H1 (cell line): ENCODE measurements at regions not wholly inside any gene's neighbourhood (a gene's known extent, or its start where the extent isn't known, plus 50 kb on each side); places are given as distances from the start of the nearest gene placed in this dataset.

Source experiments
- CTCF ChIA-PET: fragments of 300-600 bp; sonication (Branson Sonifier 250); formaldehyde crosslinking; loops from one replicate; lab custom pipeline; 2021; ENCODE audit not compliant: partially characterized antibody; lab: Charles Lee
- POLR2A ChIA-PET: fragments of 300-600 bp; sonication (Branson Sonifier 250); formaldehyde crosslinking; loops from one replicate; lab custom pipeline; 2021; ENCODE audit warnings: inconsistent platforms; ENCODE audit not compliant: partially characterized antibody; lab: Charles Lee
- DNase-seq, 2 experiments: peaks; one replicate each; pipeline versions ENCODE4 v3.0.0 to v3.0.0-alpha.2; 2010 to 2022; ENCODE audit warnings: low spot score in 2 of 2, low read depth in 1 of 2, mixed read lengths in 1 of 2
- FAIRE-seq: peaks from 2 replicates; lab custom pipeline; 2011; peaks lifted over from hg19 to GRCh38; lab: Jason Lieb, UNC
- H2AFZ ChIP-seq: 2 replicates; pipeline ENCODE4 v1.8.1; 2012; ENCODE audit warnings: low read length, inconsistent platforms
- H2AK5ac ChIP-seq: 2 replicates; pipeline ENCODE4 v1.6.1; 2013; ENCODE audit warnings: low read depth, low read length
- H2BK120ac ChIP-seq: replicated peaks from 2 replicates; pipeline ENCODE3; 2013; ENCODE audit warnings: low read depth, low read length, inconsistent platforms
- H2BK12ac ChIP-seq: 2 replicates; pipeline ENCODE4 v1.6.1; 2013; ENCODE audit warnings: low read depth, low read length
- H2BK15ac ChIP-seq: 2 replicates; pipeline ENCODE4 v1.6.1; 2013; ENCODE audit warnings: low read length
- H2BK20ac ChIP-seq: 2 replicates; pipeline ENCODE4 v1.6.1; 2013; ENCODE audit warnings: low read length
- H2BK5ac ChIP-seq: 2 replicates; pipeline ENCODE4 v1.6.1; 2013; ENCODE audit warnings: low read depth, low read length
- H3K14ac ChIP-seq: 2 replicates; pipeline ENCODE4 v1.6.1; 2013; ENCODE audit warnings: inconsistent platforms; ENCODE audit not compliant: insufficient read length
- H3K18ac ChIP-seq: 2 replicates; pipeline ENCODE4 v1.6.1; 2013; ENCODE audit warnings: low read length; ENCODE audit errors: extremely low read depth
- H3K23ac ChIP-seq: 2 replicates; pipeline ENCODE4 v1.6.1; 2013; ENCODE audit warnings: inconsistent platforms; ENCODE audit not compliant: insufficient read length
- H3K23me2 ChIP-seq: 2 replicates; pipeline ENCODE4 v1.6.1; 2013; ENCODE audit warnings: low read depth, low read length
- H3K27ac ChIP-seq: 2 replicates; pipeline ENCODE4 v1.6.1; 2011; ENCODE audit warnings: low read depth, low read length, inconsistent platforms
- H3K27me3 ChIP-seq, 4 experiments: replicated peaks in 1 of 4; 1 replicate in 1 of 4; 2 replicates in 3 of 4; pipeline versions ENCODE4 v1.6.1 to v1.8.1; 2011 to 2013; ENCODE audit warnings: low read length in 3 of 4, mild to moderate bottlenecking in 3 of 4, inconsistent platforms in 2 of 4, mixed read lengths in 2 of 4, moderate library complexity in 1 of 4; ENCODE audit not compliant: control insufficient read depth in 3 of 4, insufficient read depth in 3 of 4; ENCODE audit errors: extremely low read depth in 1 of 4
- H3K36me3 ChIP-seq, 4 experiments: 2 replicates each; pipeline versions ENCODE4 v1.6.1 to v1.8.1; 2011 to 2013; ENCODE audit warnings: mild to moderate bottlenecking in 4 of 4, low read length in 3 of 4, moderate library complexity in 2 of 4, control low read depth in 1 of 4, inconsistent platforms in 1 of 4; ENCODE audit not compliant: insufficient read depth in 4 of 4, control insufficient read depth in 2 of 4
- H3K4ac ChIP-seq: replicated peaks from 2 replicates; pipeline ENCODE3; 2013; ENCODE audit warnings: low read length, low read depth, mixed read lengths, inconsistent platforms; ENCODE audit not compliant: insufficient read length
- H3K4me1 ChIP-seq, 4 experiments: replicated peaks in 1 of 4; 1 replicate in 1 of 4; 2 replicates in 3 of 4; pipeline versions ENCODE4 v1.6.1 to v1.8.1; 2011 to 2013; ENCODE audit warnings: low read length in 3 of 4, inconsistent platforms in 2 of 4, mixed read lengths in 1 of 4; ENCODE audit not compliant: insufficient read depth in 4 of 4, control insufficient read depth in 3 of 4
- H3K4me2 ChIP-seq, 2 experiments: 2 replicates each; pipeline versions ENCODE4 v1.6.1 to v1.8.1; 2011 to 2013; ENCODE audit warnings: low read depth in 2 of 2, low read length in 2 of 2, control low read depth in 1 of 2, inconsistent platforms in 1 of 2, mild to moderate bottlenecking in 1 of 2; ENCODE audit not compliant: insufficient read depth in 1 of 2
- H3K4me3 ChIP-seq, 4 experiments: fragments of 200-600, 300-600 bp in 1 of 4; sonication (generic), shearing (Covaris generic), sonication (Bioruptor Twin) in 1 of 4; 2 replicates each; pipeline versions ENCODE4 v1.5.1 to v1.8.1; 2011 to 2016; ENCODE audit warnings: low read length in 4 of 4, low read depth in 3 of 4, control low read depth in 2 of 4, inconsistent platforms in 2 of 4, mild to moderate bottlenecking in 2 of 4, mixed read lengths in 1 of 4, moderate library complexity in 1 of 4; ENCODE audit not compliant: insufficient read depth in 2 of 4; ENCODE audit errors: extremely low read depth in 1 of 4
- H3K56ac ChIP-seq: replicated peaks from 2 replicates; pipeline ENCODE3; 2013; ENCODE audit warnings: low read depth, mild to moderate bottlenecking, mixed read lengths, low read length, inconsistent platforms; ENCODE audit not compliant: insufficient read length
- H3K79me1 ChIP-seq: 2 replicates; pipeline ENCODE4 v1.6.1; 2013; ENCODE audit warnings: low read depth, low read length, control low read depth
- H3K79me2 ChIP-seq, 2 experiments: 2 replicates each; pipeline versions ENCODE4 v1.6.1 to v1.8.1; 2012 to 2013; ENCODE audit warnings: low read length in 2 of 2, mild to moderate bottlenecking in 2 of 2, inconsistent platforms in 1 of 2; ENCODE audit not compliant: insufficient read depth in 2 of 2, control insufficient read depth in 1 of 2
- H3K9ac ChIP-seq, 4 experiments: replicated peaks in 1 of 4; 1 replicate in 1 of 4; 2 replicates in 3 of 4; pipeline versions ENCODE4 v1.6.1 to v1.8.1; 2011 to 2013; ENCODE audit warnings: low read depth in 3 of 4, low read length in 3 of 4, control low read depth in 2 of 4, mild to moderate bottlenecking in 2 of 4, moderate library complexity in 2 of 4, inconsistent platforms in 1 of 4; ENCODE audit errors: extremely low read depth in 1 of 4
- H3K9me3 ChIP-seq, 2 experiments: 2 replicates each; pipeline versions ENCODE4 v1.6.1 to v1.8.1; 2012 to 2013; ENCODE audit warnings: mild to moderate bottlenecking in 2 of 2, moderate library complexity in 2 of 2, control low read depth in 1 of 2, inconsistent platforms in 1 of 2, low read depth in 1 of 2, low read length in 1 of 2, mixed read lengths in 1 of 2; ENCODE audit not compliant: insufficient read depth in 2 of 2
- H4K20me1 ChIP-seq, 2 experiments: replicated peaks in 1 of 2; 2 replicates each; pipeline versions ENCODE3 to v1.8.1; 2011 to 2013; ENCODE audit warnings: inconsistent platforms in 2 of 2, low read length in 2 of 2, mild to moderate bottlenecking in 1 of 2; ENCODE audit not compliant: insufficient read depth in 2 of 2, control insufficient read depth in 1 of 2
- H4K5ac ChIP-seq: 2 replicates; pipeline ENCODE4 v1.6.1; 2013; ENCODE audit warnings: low read length, low read depth, mixed read lengths, inconsistent platforms; ENCODE audit not compliant: insufficient read length
- H4K8ac ChIP-seq: 2 replicates; pipeline ENCODE4 v1.8.0; 2013; ENCODE audit warnings: mild to moderate bottlenecking, moderate library complexity, low read length, inconsistent platforms; ENCODE audit not compliant: insufficient read depth; ENCODE audit errors: extremely low read depth
- H4K91ac ChIP-seq: replicated peaks from 2 replicates; pipeline ENCODE3; 2013; ENCODE audit warnings: low read length, mixed read lengths, inconsistent platforms; ENCODE audit not compliant: insufficient read length
- ASH2L ChIP-seq: fragments of 200-600, 300-600 bp; sonication (generic); IDR thresholded peaks from one replicate; pipeline ENCODE4 v1.7.1; 2017; ENCODE audit warnings: low read length
- KDM5A ChIP-seq: fragments of 200-600 bp; IDR thresholded peaks from 2 replicates; pipeline ENCODE4 v1.7.1; 2012; ENCODE audit warnings: mild to moderate bottlenecking, low read length, inconsistent platforms, mixed read lengths
- NANOG ChIP-seq: IDR thresholded peaks from 2 replicates; pipeline ENCODE4 v1.6.1; 2011; ENCODE audit warnings: low read length, low read depth, mild to moderate bottlenecking, inconsistent platforms; ENCODE audit not compliant: insufficient read depth, poor library complexity, severe bottlenecking
- RNF2 ChIP-seq: fragments of 200-900, 300-1000 bp; sonication (generic); IDR thresholded peaks from 2 replicates; pipeline ENCODE4 v1.7.1; 2016; ENCODE audit warnings: borderline replicate concordance, low read depth, mild to moderate bottlenecking, antibody characterized with exemption, low read length; ENCODE audit not compliant: poor library complexity, severe bottlenecking; ENCODE audit errors: missing control alignments
- WGBS, 2 experiments: shearing (Covaris generic) in 1 of 2; methylation state at CpG; one replicate each; pipeline versions ENCODE4 v1.1.6 to v1.1.7; 2013 to 2015; ENCODE audit warnings: low lambda C conversion rate in 2 of 2, mixed read lengths in 2 of 2, inconsistent platforms in 1 of 2, low coverage in 1 of 2, missing lambda C conversion rate in 1 of 2; ENCODE audit not compliant: insufficient replicate concordance in 2 of 2, insufficient coverage in 1 of 2, insufficient read length in 1 of 2; ENCODE audit errors: extremely low coverage in 1 of 2, missing lambda C conversion rate in 1 of 2; 5-methylcytosine and 5-hydroxymethylcytosine counted together
- TF ChIP-seq, protein P1 (sequence below): IDR thresholded peaks from 2 replicates; pipeline ENCODE4 v1.6.1; 2012; ENCODE audit warnings: low read length, inconsistent platforms

DNA sequence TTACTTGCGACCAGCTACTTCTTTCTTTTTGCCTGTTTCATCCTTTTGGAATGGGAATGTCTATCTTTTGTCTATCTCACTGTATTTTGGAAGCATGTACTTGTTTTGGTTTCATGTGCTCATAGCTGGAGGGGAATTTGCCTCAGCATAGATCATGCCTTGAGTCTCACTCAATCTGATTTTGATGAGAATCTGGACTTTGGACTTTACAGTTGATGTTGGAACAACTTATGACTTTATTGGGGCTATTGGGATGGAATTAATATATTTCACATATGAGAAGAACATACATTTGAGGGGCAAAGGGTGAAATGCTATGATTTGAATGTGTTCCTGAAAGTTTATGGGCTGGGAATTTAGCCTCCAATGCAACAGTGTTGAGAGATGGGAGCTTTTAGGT is 206.2 kb upstream of the DDI1 start:
- no peak overlapping the region for H3K4me3 ChIP-seq
- no peak overlapping the region for H3K4ac ChIP-seq
- no peak overlapping the region for H3K18ac ChIP-seq
- no peak overlapping the region for H2BK120ac ChIP-seq
- H3K4me1 ChIP-seq, result no peaks in the 10 kb centered on the region
- H2BK15ac ChIP-seq, result no peak overlapping the region
- H4K91ac ChIP-seq, result no peak overlapping the region
- no peak overlapping the region for H3K27ac ChIP-seq
- no peaks in the 10 kb centered on the region for H3K79me1 ChIP-seq
- no peaks in the 10 kb centered on the region for H4K20me1 ChIP-seq
- DNase-seq (no peak), FAIRE-seq (no peak)
- H3K27me3 ChIP-seq, result no peaks in the 10 kb centered on the region
- no peak overlapping the region for H3K14ac ChIP-seq
- no peaks in the 10 kb centered on the region for H3K36me3 ChIP-seq
- H2AFZ ChIP-seq, result no peak overlapping the region
- no peak overlapping the region for H3K23ac ChIP-seq
- no peak overlapping the region for H3K4me2 ChIP-seq
- no peak overlapping the region for H2BK5ac ChIP-seq
- WGBS, 2 experiments, result 63% methylated on average over 1 of the region's 1 CpG; no CpG with 5 or more reads in 1 of the 2 experiments
- no peak overlapping the region for H4K8ac ChIP-seq
- ChIA-PET CTCF (interaction anchor here (2.4 kb wide), 1 partner anchor 148 kb away, joined by 4 read pairs; no protein-coding TSS in a partner anchor), POLR2A (no interaction called here)
- no peak for TF ChIP-seq ASH2L
- TF ChIP-seq NANOG, result no peak
- no peak for TF ChIP-seq RNF2
- TF ChIP-seq, protein P1, sequence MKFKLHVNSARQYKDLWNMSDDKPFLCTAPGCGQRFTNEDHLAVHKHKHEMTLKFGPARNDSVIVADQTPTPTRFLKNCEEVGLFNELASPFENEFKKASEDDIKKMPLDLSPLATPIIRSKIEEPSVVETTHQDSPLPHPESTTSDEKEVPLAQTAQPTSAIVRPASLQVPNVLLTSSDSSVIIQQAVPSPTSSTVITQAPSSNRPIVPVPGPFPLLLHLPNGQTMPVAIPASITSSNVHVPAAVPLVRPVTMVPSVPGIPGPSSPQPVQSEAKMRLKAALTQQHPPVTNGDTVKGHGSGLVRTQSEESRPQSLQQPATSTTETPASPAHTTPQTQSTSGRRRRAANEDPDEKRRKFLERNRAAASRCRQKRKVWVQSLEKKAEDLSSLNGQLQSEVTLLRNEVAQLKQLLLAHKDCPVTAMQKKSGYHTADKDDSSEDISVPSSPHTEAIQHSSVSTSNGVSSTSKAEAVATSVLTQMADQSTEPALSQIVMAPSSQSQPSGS, result no peak
- no peak for TF ChIP-seq KDM5A
- no peak overlapping the region for H2BK12ac ChIP-seq
- no peak overlapping the region for H4K5ac ChIP-seq
- 0 out of 4 replicates have a peak, but pooled peaks cover 0 to 3% of the 10 kb centered on the region in 2 experiments for H3K9me3 ChIP-seq
- no peak overlapping the region for H2BK20ac ChIP-seq
- no peak overlapping the region for H2AK5ac ChIP-seq
- no peaks in the 10 kb centered on the region for H3K23me2 ChIP-seq
- no peaks in the 10 kb centered on the region for H3K79me2 ChIP-seq
- no peak overlapping the region for H3K9ac ChIP-seq
- no peak overlapping the region for H3K56ac ChIP-seq
